Stimulated activated naive CD4-positive, alpha-beta T cell (primary cell): ENCODE measurements at regions not wholly inside any gene's neighbourhood (a gene's known extent, or its start where the extent isn't known, plus 50 kb on each side); places are given as distances from the start of the nearest gene placed in this dataset.
"Not testable (repeated sequence)": the region's sequence is repeated elsewhere in the genome, so short reads cannot be mapped to it uniquely, and the experiment has no call there.

ENCODE experiments used
- DNase-seq, 6 experiments: peaks; one replicate each; lab custom pipeline; 2025; lab: John Stamatoyannopoulos, UW

- DNase-seq = no peak
Observed at GRCh38 chr10:23955456-23956225, 253.3 kb upstream of the KIAA1217 start.

DNA sequence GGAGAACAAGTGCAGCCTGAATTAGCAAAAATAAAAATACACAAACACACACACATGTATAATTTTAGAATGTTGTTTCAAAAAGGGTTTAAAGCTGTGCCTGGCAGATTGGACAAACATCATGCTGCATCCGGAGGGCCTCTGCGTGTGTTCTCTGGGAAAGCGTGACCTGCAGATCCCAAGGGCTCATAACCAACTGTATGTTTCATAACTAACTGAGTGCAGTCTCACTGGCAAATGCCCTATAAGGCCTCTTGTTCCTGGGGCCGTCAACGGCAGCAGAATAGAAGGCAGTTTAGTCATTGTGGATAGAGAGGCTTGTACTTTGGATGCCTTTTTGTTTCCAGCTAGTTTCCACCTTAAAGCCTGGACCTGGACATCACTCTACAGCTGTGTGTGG, 243.8 kb upstream of the KIAA1217 start:
- no peak for DNase-seq

- DNase-seq = no peak
Observed at GRCh38 chr10:23965880-23966279, 243.1 kb upstream of the KIAA1217 start.

GRCh38 chr10:23966504-23967051, 242.4 kb upstream of the KIAA1217 start:
- DNase-seq = no peak

- DNase-seq = no peak
Observed at GRCh38 chr10:23968301-23968700, 240.6 kb upstream of the KIAA1217 start.

DNA sequence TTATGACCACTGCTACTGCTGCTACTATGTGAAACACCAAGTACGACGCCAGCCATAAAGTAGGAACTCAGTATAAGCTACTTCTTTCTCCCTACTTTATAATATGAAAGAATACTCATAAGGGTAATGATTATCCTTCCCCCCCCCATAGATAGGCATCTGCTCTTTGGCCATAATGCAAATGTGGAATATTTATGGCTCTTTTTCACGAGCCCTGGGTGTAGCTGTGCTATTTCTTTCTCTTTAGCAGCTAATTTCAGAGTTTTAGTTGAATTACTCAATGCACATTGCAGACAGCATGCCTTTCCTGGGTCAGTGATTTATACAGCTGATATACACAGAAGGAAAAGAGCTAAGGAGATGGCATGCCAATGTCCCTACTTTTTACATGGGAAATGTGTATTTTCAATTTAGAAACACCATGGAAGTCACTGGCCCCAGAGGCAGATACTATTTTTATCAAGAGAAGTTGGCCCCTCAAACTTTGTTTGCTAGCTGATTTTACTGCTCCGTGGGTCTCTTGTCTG, 234.1 kb upstream of the KIAA1217 start:
- DNase-seq = no peak

DNA sequence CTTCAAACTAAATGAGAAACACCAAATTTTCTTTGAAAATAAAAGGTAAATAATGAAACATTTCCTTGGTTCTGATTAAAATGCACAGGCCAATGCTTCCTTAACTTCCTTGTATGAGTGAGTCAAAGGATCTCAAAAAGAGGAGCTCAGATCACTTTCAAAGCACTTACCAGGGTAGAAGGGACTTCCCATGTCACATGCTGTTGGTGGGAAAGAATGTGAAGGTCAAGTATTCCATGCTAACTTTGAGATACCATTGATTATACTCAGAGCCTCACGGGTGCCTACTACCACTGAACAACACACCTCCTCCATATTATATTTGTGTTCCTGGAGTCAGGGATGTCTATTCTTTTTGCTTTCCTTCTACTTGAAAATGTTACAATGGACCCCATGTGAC, 233.5 kb upstream of the KIAA1217 start:
- no peak for DNase-seq

GRCh38 chr10:23976275-23976674, 232.7 kb upstream of the KIAA1217 start:
- DNase-seq = no peak

- DNase-seq = no peak
Observed at GRCh38 chr10:23978317-23978716, 230.6 kb upstream of the KIAA1217 start.

DNA sequence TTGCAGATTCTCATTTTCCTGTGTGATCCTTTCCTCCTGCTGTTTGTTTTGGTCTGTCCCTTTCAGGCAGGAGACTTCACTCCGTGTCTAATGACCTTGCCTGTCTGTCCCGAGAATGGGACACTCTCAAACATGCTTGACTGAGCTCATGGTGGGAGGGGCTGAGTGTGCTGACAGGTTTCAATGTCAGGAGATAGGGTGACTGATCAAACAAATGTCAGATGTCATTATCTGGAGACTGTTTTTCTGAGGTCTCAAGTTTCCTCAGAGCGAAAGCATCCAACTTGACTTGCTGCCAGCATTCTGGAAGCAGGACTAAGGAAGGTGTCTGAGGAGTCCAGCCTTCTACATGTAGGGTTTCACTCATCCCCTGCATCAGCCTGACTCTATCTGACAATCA, 228.8 kb upstream of the KIAA1217 start:
- no peak for DNase-seq

DNA sequence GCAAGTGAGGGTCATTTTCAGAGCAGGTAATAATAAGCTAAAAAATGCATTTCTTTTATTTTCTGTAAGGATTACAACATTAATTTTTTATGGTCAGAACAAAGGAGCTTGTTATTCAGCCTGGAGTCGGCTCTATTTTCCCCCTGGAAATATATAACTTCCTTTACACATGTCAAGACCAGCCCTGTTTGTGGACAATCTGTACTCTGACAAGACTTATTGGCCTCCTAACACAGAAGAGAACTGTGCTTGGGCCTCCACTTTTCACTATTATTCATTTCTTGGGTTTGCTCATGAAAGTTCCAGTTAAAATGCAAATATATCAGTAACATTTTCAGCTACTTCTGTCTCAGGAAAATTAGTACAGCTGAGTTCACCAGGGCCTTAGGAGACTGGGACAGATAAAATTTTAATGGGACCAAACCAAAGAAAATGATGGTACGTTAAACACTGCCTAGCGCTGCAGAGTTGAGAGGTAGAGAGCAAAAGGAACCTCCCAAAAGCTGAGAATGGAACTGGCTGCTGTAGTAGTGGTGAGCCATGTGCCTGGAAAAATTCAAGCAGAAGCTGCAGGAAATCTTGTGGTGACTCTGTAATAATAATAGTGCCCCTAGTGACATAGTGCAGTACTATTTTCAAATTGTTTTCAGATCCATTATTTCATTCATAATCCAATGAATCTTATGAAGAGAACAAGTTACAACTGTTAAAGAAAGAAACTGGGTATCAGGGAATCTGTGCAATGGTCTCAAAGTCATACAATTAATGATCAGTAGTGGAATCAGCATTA, 227.2 kb upstream of the KIAA1217 start:
- no peak for DNase-seq

DNA sequence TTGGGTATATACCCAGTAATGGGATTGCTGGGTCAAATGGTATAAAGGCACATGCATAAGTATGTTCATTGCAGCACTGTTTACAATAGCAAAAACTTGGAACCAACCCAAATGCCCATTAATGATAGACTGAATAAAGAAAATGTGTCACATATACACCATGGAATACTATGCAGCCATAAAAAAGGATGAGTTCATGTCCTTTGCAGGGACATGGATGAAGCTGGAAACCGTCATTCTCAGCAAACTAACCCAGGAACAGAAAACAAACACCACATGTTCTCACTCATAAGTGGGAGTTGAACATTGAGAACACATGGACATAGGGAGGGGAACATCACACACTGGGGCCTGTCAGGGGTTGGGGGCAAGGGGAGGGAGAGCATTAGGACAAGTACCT, 224.5 kb upstream of the KIAA1217 start:
- not testable (repeated sequence) for DNase-seq

- DNase-seq = no peak
Observed at GRCh38 chr10:23988006-23988405, 220.9 kb upstream of the KIAA1217 start.

- no peak for DNase-seq
Observed at GRCh38 chr10:23994459-23995046, 214.4 kb upstream of the KIAA1217 start.

DNA sequence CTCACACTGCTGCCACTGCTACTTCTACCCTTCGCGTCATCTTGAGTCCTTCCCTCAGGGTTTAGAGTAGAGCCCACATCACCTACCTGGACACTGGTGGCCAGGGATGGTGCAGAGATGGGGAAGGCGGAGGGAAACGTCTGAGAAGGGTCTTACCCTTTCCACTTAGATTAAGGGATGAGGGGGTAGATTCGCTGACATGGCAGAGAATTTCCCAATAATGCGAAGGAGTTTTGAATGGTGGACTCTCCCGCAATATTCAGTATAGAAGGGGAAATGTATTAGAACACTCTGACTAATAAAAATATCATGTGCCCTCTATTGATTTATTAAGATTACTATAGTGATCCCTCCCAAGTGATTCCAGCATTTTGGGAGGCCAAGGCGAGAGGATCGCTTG, 209.5 kb upstream of the KIAA1217 start:
- no peak for DNase-seq

- DNase-seq = no peak
Observed at GRCh38 chr10:24000271-24000813, 208.6 kb upstream of the KIAA1217 start.

DNA sequence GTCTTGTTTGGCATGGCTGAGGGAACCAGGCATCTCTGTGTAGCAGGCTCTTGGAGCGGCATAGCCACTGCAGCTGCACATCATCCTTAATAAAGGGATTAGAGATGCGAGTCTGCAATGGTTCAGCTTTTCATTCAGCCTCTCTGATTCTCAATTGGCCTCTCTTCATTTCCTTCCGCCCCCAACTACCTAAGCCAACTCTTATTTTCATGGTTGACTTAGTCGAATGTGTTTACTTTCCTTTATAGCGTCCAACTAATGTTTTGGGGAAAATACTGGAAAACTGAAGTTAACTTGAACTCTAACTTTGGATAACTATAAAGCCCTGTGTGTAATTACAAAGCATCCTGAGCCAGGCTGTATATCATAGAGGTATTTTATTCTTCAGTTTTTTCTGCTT, 202.2 kb upstream of the KIAA1217 start:
- DNase-seq = no peak

- no peak for DNase-seq
Observed at GRCh38 chr10:24007359-24007758, 201.6 kb upstream of the KIAA1217 start.

DNA sequence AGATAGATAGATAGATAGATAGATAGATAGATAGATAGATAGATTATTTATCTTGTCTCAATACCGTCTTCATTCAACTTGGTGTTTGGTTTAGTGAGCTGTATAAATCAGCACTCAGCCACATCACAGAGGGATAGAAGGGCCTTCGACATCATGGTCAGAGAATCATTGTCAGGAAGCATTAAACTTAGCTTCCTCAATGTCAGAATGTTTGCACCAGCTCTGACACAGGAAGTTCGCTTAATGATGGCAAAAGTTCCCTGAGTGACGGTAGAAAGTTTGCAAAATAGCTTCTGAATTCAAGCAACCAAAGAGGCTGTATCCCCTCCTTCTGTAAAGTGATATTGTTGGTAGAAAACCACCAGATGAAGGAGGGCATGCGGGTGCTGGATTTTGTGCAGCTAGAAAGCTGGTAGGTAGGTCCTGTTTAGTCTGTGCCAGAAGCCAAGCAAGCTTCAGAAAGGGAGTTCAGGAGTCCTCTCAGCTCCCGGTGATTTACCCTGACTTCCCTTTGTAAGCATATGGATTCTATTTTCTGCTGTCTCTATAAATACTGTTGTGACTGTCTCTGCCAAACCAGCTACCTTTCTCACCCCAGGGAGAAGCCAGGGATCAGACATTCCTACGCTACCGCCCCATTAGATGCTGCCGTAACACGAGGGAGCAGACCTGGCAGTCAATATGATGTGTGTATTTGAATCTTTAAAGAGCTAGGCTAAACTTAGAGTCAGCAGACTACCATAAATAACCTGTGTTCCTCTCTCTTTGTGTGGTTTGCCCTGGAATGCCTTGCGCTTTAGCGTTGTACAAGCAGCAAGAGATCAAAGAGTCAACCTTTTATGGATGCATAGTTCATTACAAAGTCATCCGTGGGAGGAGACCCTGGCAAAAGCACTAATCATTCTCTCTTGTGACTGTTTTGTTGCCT, 200.5 kb upstream of the KIAA1217 start:
- no peak for DNase-seq

GRCh38 chr10:24009115-24009514, 199.8 kb upstream of the KIAA1217 start:
- no peak for DNase-seq

DNA sequence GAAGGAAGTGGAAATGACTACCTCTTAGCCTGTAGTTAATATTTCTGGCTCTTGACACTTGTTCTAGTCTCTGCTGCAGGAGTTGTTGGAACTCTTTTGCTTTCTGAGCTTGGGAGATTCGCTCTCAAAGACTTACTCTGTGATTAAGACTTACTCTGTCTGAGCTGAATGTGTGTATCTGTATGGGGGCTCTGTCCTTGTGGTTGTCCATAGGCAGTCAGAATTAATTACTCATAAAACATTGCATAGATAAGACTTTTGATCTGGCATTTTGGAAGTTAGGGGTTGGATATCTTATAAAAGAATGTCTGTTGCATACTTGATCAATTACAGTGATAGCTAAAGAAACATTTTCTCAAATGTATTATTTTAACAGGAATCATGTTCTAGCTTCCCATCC, 199.2 kb upstream of the KIAA1217 start:
- DNase-seq = no peak
